OCI-LY3 (cell line): ENCODE measurements at regions not wholly inside any gene's neighbourhood (a gene's known extent, or its start where the extent isn't known, plus 50 kb on each side); places are given as distances from the start of the nearest gene placed in this dataset.

Experiments used
- CTCF ChIP-seq: fragments of 200-600, 300-600 bp; sonication (generic); IDR thresholded peaks from 2 replicates; pipeline ENCODE4 v1.5.1; 2014; ENCODE audit warnings: antibody characterized with exemption, low read length, low read depth
- EZH2phosphoT487 ChIP-seq: fragments of 200-600 bp; shearing (Covaris generic); IDR thresholded peaks from 2 replicates; pipeline ENCODE4 v1.6.1; 2018; ENCODE audit warnings: antibody characterized with exemption, mixed run types, low read depth

- TF ChIP-seq CTCF (no peak), EZH2phosphoT487 (no peak)
Measured at GRCh38 chr4:71974681-71975080, 57.1 kb upstream of the NPFFR2 start.
